Fibroblast of lung (primary cell): ENCODE measurements at regions not wholly inside any gene's neighbourhood (a gene's known extent, or its start where the extent isn't known, plus 50 kb on each side); places are given as distances from the start of the nearest gene placed in this dataset.

Source experiments
- EZH2 ChIP-seq: IDR thresholded peaks from 2 replicates; pipeline ENCODE4 v1.5.1; 2012; ENCODE audit warnings: low read length, control low read depth, mild to moderate bottlenecking; ENCODE audit errors: missing control alignments
- TF ChIP-seq, protein P1 (sequence below), 2 donors: IDR thresholded peaks in 1 of 2; conservative IDR thresholded peaks in 1 of 2; 1 replicate in 1 of 2; 2 replicates in 1 of 2; pipeline ENCODE4 v1.5.1; 2011 to 2012; ENCODE audit warnings: low read length in 2 of 2, control low read depth in 1 of 2, inconsistent platforms in 1 of 2, low read depth in 1 of 2, mild to moderate bottlenecking in 1 of 2

GRCh38 chr12:78759367-78759766 is 105.2 kb upstream of the SYT1 start:
- TF ChIP-seq, protein P1, sequence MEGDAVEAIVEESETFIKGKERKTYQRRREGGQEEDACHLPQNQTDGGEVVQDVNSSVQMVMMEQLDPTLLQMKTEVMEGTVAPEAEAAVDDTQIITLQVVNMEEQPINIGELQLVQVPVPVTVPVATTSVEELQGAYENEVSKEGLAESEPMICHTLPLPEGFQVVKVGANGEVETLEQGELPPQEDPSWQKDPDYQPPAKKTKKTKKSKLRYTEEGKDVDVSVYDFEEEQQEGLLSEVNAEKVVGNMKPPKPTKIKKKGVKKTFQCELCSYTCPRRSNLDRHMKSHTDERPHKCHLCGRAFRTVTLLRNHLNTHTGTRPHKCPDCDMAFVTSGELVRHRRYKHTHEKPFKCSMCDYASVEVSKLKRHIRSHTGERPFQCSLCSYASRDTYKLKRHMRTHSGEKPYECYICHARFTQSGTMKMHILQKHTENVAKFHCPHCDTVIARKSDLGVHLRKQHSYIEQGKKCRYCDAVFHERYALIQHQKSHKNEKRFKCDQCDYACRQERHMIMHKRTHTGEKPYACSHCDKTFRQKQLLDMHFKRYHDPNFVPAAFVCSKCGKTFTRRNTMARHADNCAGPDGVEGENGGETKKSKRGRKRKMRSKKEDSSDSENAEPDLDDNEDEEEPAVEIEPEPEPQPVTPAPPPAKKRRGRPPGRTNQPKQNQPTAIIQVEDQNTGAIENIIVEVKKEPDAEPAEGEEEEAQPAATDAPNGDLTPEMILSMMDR (conservative IDR thresholded peaks at IDR 0.05 in 1 of 2, IDR thresholded peaks at IDR 0.05 in 1 of 2; ENCODE audit: low read depth in 1 of 2, low read length in 2 of 2), result no peak
- no peak for TF ChIP-seq EZH2
